ENCODE measurements at regions not wholly inside any gene's neighbourhood (a gene's known extent, or its start where the extent isn't known, plus 50 kb on each side); places are given as distances from the start of the nearest gene placed in this dataset.

DNA sequence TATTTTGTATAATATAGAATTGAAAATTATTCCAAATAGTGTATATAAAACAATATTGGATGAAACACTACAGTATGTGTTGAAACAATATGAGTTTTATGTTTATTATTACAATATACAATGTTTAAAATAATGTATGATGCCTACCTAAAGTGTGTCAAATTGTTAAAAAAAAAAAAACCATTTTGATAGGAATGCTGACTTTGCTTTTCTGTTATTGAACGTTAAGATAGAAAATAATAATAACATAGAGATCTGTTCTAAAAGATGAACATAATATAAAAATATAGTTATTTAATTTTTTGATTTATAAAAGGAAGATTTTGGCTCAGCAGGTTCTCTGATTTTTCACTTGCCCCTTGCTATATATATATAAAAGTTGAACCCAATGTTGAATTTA lies 474.6 kb upstream of the ATXN8OS start:
- H3K27ac ChIP-seq (ENCODE audit: low read depth in 1 of 2, low read length in 2 of 2) = no peak overlapping the region
- no peaks in the 10 kb centered on the region for H3K27me3 ChIP-seq (ENCODE audit: control insufficient read depth in 4 of 4, insufficient read depth in 4 of 4, low read length in 3 of 4)
- TF ChIP-seq, protein P1, sequence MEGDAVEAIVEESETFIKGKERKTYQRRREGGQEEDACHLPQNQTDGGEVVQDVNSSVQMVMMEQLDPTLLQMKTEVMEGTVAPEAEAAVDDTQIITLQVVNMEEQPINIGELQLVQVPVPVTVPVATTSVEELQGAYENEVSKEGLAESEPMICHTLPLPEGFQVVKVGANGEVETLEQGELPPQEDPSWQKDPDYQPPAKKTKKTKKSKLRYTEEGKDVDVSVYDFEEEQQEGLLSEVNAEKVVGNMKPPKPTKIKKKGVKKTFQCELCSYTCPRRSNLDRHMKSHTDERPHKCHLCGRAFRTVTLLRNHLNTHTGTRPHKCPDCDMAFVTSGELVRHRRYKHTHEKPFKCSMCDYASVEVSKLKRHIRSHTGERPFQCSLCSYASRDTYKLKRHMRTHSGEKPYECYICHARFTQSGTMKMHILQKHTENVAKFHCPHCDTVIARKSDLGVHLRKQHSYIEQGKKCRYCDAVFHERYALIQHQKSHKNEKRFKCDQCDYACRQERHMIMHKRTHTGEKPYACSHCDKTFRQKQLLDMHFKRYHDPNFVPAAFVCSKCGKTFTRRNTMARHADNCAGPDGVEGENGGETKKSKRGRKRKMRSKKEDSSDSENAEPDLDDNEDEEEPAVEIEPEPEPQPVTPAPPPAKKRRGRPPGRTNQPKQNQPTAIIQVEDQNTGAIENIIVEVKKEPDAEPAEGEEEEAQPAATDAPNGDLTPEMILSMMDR (IDR thresholded peaks at IDR 0.05; ENCODE audit: low read depth, low read length, missing input control) = no peak
- TF ChIP-seq SP1 (IDR thresholded peaks at IDR 0.05) = no peak
- TF ChIP-seq, protein P2, sequence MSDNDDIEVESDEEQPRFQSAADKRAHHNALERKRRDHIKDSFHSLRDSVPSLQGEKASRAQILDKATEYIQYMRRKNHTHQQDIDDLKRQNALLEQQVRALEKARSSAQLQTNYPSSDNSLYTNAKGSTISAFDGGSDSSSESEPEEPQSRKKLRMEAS (IDR thresholded peaks at IDR 0.05) = no peak
- no peaks in the 10 kb centered on the region for H3K9me3 ChIP-seq (ENCODE audit: control insufficient read depth in 4 of 4, low read length in 3 of 4)
- no peaks in the 10 kb centered on the region for H3K4me1 ChIP-seq (ENCODE audit: control insufficient read depth in 4 of 4, insufficient read depth in 4 of 4, low read length in 3 of 4)
- H3K36me3 ChIP-seq (ENCODE audit: control insufficient read depth in 4 of 4, insufficient read depth in 3 of 4, low read depth in 1 of 4, low read length in 3 of 4) = no peaks in the 10 kb centered on the region
- no peak overlapping the region for H3K4me3 ChIP-seq (ENCODE audit: low read depth in 1 of 3, low read length in 3 of 3)
- no peak for DNase-seq (ENCODE audit: low spot score)
- 79% methylated on average over 1 of the region's 1 CpG for WGBS
- H3K9ac ChIP-seq (ENCODE audit: low read depth in 1 of 2, low read length in 2 of 2) = no peak overlapping the region

GRCh38 chr13:69623973-69624372 lies 483.7 kb upstream of the ATXN8OS start:
- no peak overlapping the region for H3K27ac ChIP-seq (ENCODE audit: low read depth in 1 of 2, low read length in 2 of 2)
- no peaks in the 10 kb centered on the region for H3K9me3 ChIP-seq (ENCODE audit: control insufficient read depth in 4 of 4, low read length in 3 of 4)
- TF ChIP-seq HNF4A (conservative IDR thresholded peaks at IDR 0.05) (no peak), SP1 (IDR thresholded peaks at IDR 0.05) (no peak), HNF4G (IDR thresholded peaks at IDR 0.05) (no peak), YY1 (IDR thresholded peaks at IDR 0.05) (no peak), EGR1 (IDR thresholded peaks at IDR 0.05; ENCODE audit: low read depth in 2 of 2) (no peak), RXRA (IDR thresholded peaks at IDR 0.05) (no peak), NR2F2 (IDR thresholded peaks at IDR 0.05) (no peak), FOXA1 (IDR thresholded peaks at IDR 0.05) (no peak), FOXA2 (IDR thresholded peaks at IDR 0.05) (no peak), JUND (IDR thresholded peaks at IDR 0.05) (no peak), TAF1 (conservative IDR thresholded peaks at IDR 0.05) (no peak), ZBTB33 (IDR thresholded peaks at IDR 0.05) (no peak), GABPA (IDR thresholded peaks at IDR 0.05 in 1 of 2, conservative IDR thresholded peaks at IDR 0.05 in 1 of 2) (no peak), RAD21 (IDR thresholded peaks at IDR 0.05) (no peak)
- TF ChIP-seq, protein P3, sequence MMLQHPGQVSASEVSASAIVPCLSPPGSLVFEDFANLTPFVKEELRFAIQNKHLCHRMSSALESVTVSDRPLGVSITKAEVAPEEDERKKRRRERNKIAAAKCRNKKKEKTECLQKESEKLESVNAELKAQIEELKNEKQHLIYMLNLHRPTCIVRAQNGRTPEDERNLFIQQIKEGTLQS (IDR thresholded peaks at IDR 0.05) = no peak
- TF ChIP-seq, protein P1 (IDR thresholded peaks at IDR 0.05; ENCODE audit: low read depth, low read length, missing input control) = no peak
- TF ChIP-seq, protein P4, sequence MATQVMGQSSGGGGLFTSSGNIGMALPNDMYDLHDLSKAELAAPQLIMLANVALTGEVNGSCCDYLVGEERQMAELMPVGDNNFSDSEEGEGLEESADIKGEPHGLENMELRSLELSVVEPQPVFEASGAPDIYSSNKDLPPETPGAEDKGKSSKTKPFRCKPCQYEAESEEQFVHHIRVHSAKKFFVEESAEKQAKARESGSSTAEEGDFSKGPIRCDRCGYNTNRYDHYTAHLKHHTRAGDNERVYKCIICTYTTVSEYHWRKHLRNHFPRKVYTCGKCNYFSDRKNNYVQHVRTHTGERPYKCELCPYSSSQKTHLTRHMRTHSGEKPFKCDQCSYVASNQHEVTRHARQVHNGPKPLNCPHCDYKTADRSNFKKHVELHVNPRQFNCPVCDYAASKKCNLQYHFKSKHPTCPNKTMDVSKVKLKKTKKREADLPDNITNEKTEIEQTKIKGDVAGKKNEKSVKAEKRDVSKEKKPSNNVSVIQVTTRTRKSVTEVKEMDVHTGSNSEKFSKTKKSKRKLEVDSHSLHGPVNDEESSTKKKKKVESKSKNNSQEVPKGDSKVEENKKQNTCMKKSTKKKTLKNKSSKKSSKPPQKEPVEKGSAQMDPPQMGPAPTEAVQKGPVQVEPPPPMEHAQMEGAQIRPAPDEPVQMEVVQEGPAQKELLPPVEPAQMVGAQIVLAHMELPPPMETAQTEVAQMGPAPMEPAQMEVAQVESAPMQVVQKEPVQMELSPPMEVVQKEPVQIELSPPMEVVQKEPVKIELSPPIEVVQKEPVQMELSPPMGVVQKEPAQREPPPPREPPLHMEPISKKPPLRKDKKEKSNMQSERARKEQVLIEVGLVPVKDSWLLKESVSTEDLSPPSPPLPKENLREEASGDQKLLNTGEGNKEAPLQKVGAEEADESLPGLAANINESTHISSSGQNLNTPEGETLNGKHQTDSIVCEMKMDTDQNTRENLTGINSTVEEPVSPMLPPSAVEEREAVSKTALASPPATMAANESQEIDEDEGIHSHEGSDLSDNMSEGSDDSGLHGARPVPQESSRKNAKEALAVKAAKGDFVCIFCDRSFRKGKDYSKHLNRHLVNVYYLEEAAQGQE (IDR thresholded peaks at IDR 0.05) = no peak
- TF ChIP-seq, protein P2 (IDR thresholded peaks at IDR 0.05) = no peak
- no peaks in the 10 kb centered on the region for H3K27me3 ChIP-seq (ENCODE audit: control insufficient read depth in 4 of 4, insufficient read depth in 4 of 4, low read length in 3 of 4)
- DNase-seq (ENCODE audit: low spot score) = no peak
- H3K9ac ChIP-seq (ENCODE audit: low read depth in 1 of 2, low read length in 2 of 2) = no peak overlapping the region
- H3K36me3 ChIP-seq (ENCODE audit: control insufficient read depth in 4 of 4, insufficient read depth in 3 of 4, low read depth in 1 of 4, low read length in 3 of 4) = no peaks in the 10 kb centered on the region
- H3K4me1 ChIP-seq (ENCODE audit: control insufficient read depth in 4 of 4, insufficient read depth in 4 of 4, low read length in 3 of 4) = peaks cover 0 to 9% (median under 1%) of the 10 kb centered on the region in 4 donors
- no peak overlapping the region for H3K4me3 ChIP-seq (ENCODE audit: low read depth in 1 of 3, low read length in 3 of 3)
